ENCODE measurements at regions not wholly inside any gene's neighbourhood (a gene's known extent, or its start where the extent isn't known, plus 50 kb on each side); places are given as distances from the start of the nearest gene placed in this dataset.
"Not testable (repeated sequence)": the region's sequence is repeated elsewhere in the genome, so short reads cannot be mapped to it uniquely, and the experiment has no call there.

GRCh38 chr7:19982841-19983835 lies 209.7 kb upstream of the TMEM196 start:
- no peak overlapping the region for H3K4me3 ChIP-seq (ENCODE audit: low read length)
- H3K27ac ChIP-seq (ENCODE audit: low read length): no peak overlapping the region
- no peaks in the 10 kb centered on the region for H3K9me3 ChIP-seq (ENCODE audit: control insufficient read depth, low read depth, low read length)
- H3K27me3 ChIP-seq (ENCODE audit: control insufficient read depth, insufficient read depth, low read length): no peaks in the 10 kb centered on the region
- peaks cover 6% of the 10 kb centered on the region for H3K4me1 ChIP-seq (ENCODE audit: control insufficient read depth, low read depth, low read length)
- H3K9ac ChIP-seq (ENCODE audit: low read length): no peak overlapping the region
- H3K36me3 ChIP-seq (ENCODE audit: control insufficient read depth, low read depth, low read length): no peaks in the 10 kb centered on the region

- Histone ChIP-seq H3K27ac (ENCODE audit: low read length) (no peak overlapping the region), H3K27me3 (ENCODE audit: control insufficient read depth, insufficient read depth, low read length) (no peaks in the 10 kb centered on the region), H3K4me1 (ENCODE audit: control insufficient read depth, low read depth, low read length) (peaks cover 2% of the 10 kb centered on the region), H3K36me3 (ENCODE audit: control insufficient read depth, low read depth, low read length) (no peaks in the 10 kb centered on the region), H3K9ac (ENCODE audit: low read length) (no peak overlapping the region), H3K4me3 (ENCODE audit: low read length) (no peak overlapping the region), H3K9me3 (ENCODE audit: control insufficient read depth, low read depth, low read length) (no peaks in the 10 kb centered on the region)
Measured at GRCh38 chr7:19973581-19973980, 200.2 kb upstream of the TMEM196 start.

GRCh38 chr7:19972876-19973275 lies 199.5 kb upstream of the TMEM196 start:
- Histone ChIP-seq H3K36me3 (ENCODE audit: control insufficient read depth, low read depth, low read length) (no peaks in the 10 kb centered on the region), H3K9ac (ENCODE audit: low read length) (no peak overlapping the region), H3K9me3 (ENCODE audit: control insufficient read depth, low read depth, low read length) (no peaks in the 10 kb centered on the region), H3K27me3 (ENCODE audit: control insufficient read depth, insufficient read depth, low read length) (no peaks in the 10 kb centered on the region), H3K4me3 (ENCODE audit: low read length) (no peak overlapping the region), H3K4me1 (ENCODE audit: control insufficient read depth, low read depth, low read length) (peaks cover 2% of the 10 kb centered on the region), H3K27ac (ENCODE audit: low read length) (no peak overlapping the region)

- no peaks in the 10 kb centered on the region for H3K9me3 ChIP-seq (ENCODE audit: control insufficient read depth, low read depth, low read length)
- no peak overlapping the region for H3K9ac ChIP-seq (ENCODE audit: low read length)
- H3K27me3 ChIP-seq (ENCODE audit: control insufficient read depth, insufficient read depth, low read length): no peaks in the 10 kb centered on the region
- no peak overlapping the region for H3K4me3 ChIP-seq (ENCODE audit: low read length)
- no peaks in the 10 kb centered on the region for H3K36me3 ChIP-seq (ENCODE audit: control insufficient read depth, low read depth, low read length)
- H3K27ac ChIP-seq (ENCODE audit: low read length): no peak overlapping the region
- H3K4me1 ChIP-seq (ENCODE audit: control insufficient read depth, low read depth, low read length): peaks cover 2% of the 10 kb centered on the region
Measured at GRCh38 chr7:19971956-19972355, 198.5 kb upstream of the TMEM196 start.

- Histone ChIP-seq H3K36me3 (ENCODE audit: control insufficient read depth, low read depth, low read length) (no peaks in the 10 kb centered on the region), H3K27ac (ENCODE audit: low read length) (no peak overlapping the region), H3K4me3 (ENCODE audit: low read length) (no peak overlapping the region)
Measured at GRCh38 chr7:19970514-19970913, 197.1 kb upstream of the TMEM196 start.

GRCh38 chr7:19969859-19970493 lies 196.6 kb upstream of the TMEM196 start:
- Histone ChIP-seq H3K4me1 (ENCODE audit: control insufficient read depth, low read depth, low read length) (peaks cover 2% of the 10 kb centered on the region), H3K9ac (ENCODE audit: low read length) (no peak overlapping the region), H3K27ac (ENCODE audit: low read length) (no peak overlapping the region), H3K27me3 (ENCODE audit: control insufficient read depth, insufficient read depth, low read length) (no peaks in the 10 kb centered on the region), H3K36me3 (ENCODE audit: control insufficient read depth, low read depth, low read length) (no peaks in the 10 kb centered on the region), H3K9me3 (ENCODE audit: control insufficient read depth, low read depth, low read length) (no peaks in the 10 kb centered on the region), H3K4me3 (ENCODE audit: low read length) (no peak overlapping the region)

More at GRCh38 chr7:19970514-19970913, 197.1 kb upstream of the TMEM196 start:
- Histone ChIP-seq H3K27me3 (ENCODE audit: control insufficient read depth, insufficient read depth, low read length) (no peaks in the 10 kb centered on the region), H3K4me1 (ENCODE audit: control insufficient read depth, low read depth, low read length) (peaks cover 2% of the 10 kb centered on the region), H3K9me3 (ENCODE audit: control insufficient read depth, low read depth, low read length) (no peaks in the 10 kb centered on the region), H3K9ac (ENCODE audit: low read length) (no peak overlapping the region)

GRCh38 chr7:19964246-19964645 lies 190.8 kb upstream of the TMEM196 start:
- H3K27ac ChIP-seq (ENCODE audit: low read length): no peak overlapping the region
- H3K4me1 ChIP-seq (ENCODE audit: control insufficient read depth, low read depth, low read length): no peaks in the 10 kb centered on the region
- no peaks in the 10 kb centered on the region for H3K27me3 ChIP-seq (ENCODE audit: control insufficient read depth, insufficient read depth, low read length)
- no peaks in the 10 kb centered on the region for H3K9me3 ChIP-seq (ENCODE audit: control insufficient read depth, low read depth, low read length)
- H3K36me3 ChIP-seq (ENCODE audit: control insufficient read depth, low read depth, low read length): no peaks in the 10 kb centered on the region
- H3K4me3 ChIP-seq (ENCODE audit: low read length): no peak overlapping the region
- no peak overlapping the region for H3K9ac ChIP-seq (ENCODE audit: low read length)

- H3K4me3 ChIP-seq (ENCODE audit: low read length): no peak overlapping the region
- H3K9me3 ChIP-seq (ENCODE audit: control insufficient read depth, low read depth, low read length): no peaks in the 10 kb centered on the region
- H3K27ac ChIP-seq (ENCODE audit: low read length): no peak overlapping the region
- no peaks in the 10 kb centered on the region for H3K36me3 ChIP-seq (ENCODE audit: control insufficient read depth, low read depth, low read length)
- H3K27me3 ChIP-seq (ENCODE audit: control insufficient read depth, insufficient read depth, low read length): no peaks in the 10 kb centered on the region
- H3K9ac ChIP-seq (ENCODE audit: low read length): no peak overlapping the region
- H3K4me1 ChIP-seq (ENCODE audit: control insufficient read depth, low read depth, low read length): no peaks in the 10 kb centered on the region
Measured at GRCh38 chr7:19963695-19964094, 190.3 kb upstream of the TMEM196 start.

- no peak overlapping the region for H3K27ac ChIP-seq (ENCODE audit: low read length)
- no peaks in the 10 kb centered on the region for H3K27me3 ChIP-seq (ENCODE audit: control insufficient read depth, insufficient read depth, low read length)
- H3K4me1 ChIP-seq (ENCODE audit: control insufficient read depth, low read depth, low read length): no peaks in the 10 kb centered on the region
- H3K9me3 ChIP-seq (ENCODE audit: control insufficient read depth, low read depth, low read length): no peaks in the 10 kb centered on the region
- no peak overlapping the region for H3K4me3 ChIP-seq (ENCODE audit: low read length)
- no peaks in the 10 kb centered on the region for H3K36me3 ChIP-seq (ENCODE audit: control insufficient read depth, low read depth, low read length)
- no peak overlapping the region for H3K9ac ChIP-seq (ENCODE audit: low read length)
Measured at GRCh38 chr7:19958309-19958896, 185.0 kb upstream of the TMEM196 start.

- Histone ChIP-seq H3K9me3 (ENCODE audit: control insufficient read depth, low read depth, low read length) (no peaks in the 10 kb centered on the region), H3K4me1 (ENCODE audit: control insufficient read depth, low read depth, low read length) (no peaks in the 10 kb centered on the region), H3K4me3 (ENCODE audit: low read length) (no peak overlapping the region), H3K27ac (ENCODE audit: low read length) (no peak overlapping the region), H3K9ac (ENCODE audit: low read length) (no peak overlapping the region), H3K36me3 (ENCODE audit: control insufficient read depth, low read depth, low read length) (no peaks in the 10 kb centered on the region), H3K27me3 (ENCODE audit: control insufficient read depth, insufficient read depth, low read length) (no peaks in the 10 kb centered on the region)
Measured at GRCh38 chr7:19957664-19958063, 184.2 kb upstream of the TMEM196 start.

GRCh38 chr7:19954166-19954565 lies 180.7 kb upstream of the TMEM196 start:
- H3K9me3 ChIP-seq (ENCODE audit: control insufficient read depth, low read depth, low read length); H3K27me3 ChIP-seq (ENCODE audit: control insufficient read depth, insufficient read depth, low read length); H3K27ac ChIP-seq (ENCODE audit: low read length); H3K9ac ChIP-seq (ENCODE audit: low read length); H3K36me3 ChIP-seq (ENCODE audit: control insufficient read depth, low read depth, low read length); H3K4me3 ChIP-seq (ENCODE audit: low read length); H3K4me1 ChIP-seq (ENCODE audit: control insufficient read depth, low read depth, low read length): not testable (repeated sequence)

Measured in iPS-18a (cell line).